Ovary (tissue), 7 donors: ENCODE measurements at regions not wholly inside any gene's neighbourhood (a gene's known extent, or its start where the extent isn't known, plus 50 kb on each side); places are given as distances from the start of the nearest gene placed in this dataset.
"Not testable (repeated sequence)": the region's sequence is repeated elsewhere in the genome, so short reads cannot be mapped to it uniquely, and the experiment has no call there.

Experiments used
- DNase-seq, 5 donors: peaks; one replicate each; pipeline ENCODE4 v3.0.0-alpha.2; 2019 to 2020
- H3K27ac ChIP-seq, 2 donors: fragments of 200-600 bp; one replicate each; pipeline versions ENCODE4 v1.5.1 to v1.8.0; 2019 to 2022
- H3K27me3 ChIP-seq: fragments of 200-600 bp; one replicate; pipeline ENCODE4 v1.8.0; 2022
- H3K36me3 ChIP-seq: fragments of 200-600 bp; sonication (generic); one replicate; pipeline ENCODE4 v1.5.1; 2019
- H3K4me1 ChIP-seq: one replicate; pipeline ENCODE4 v1.8.1; 2013; ENCODE audit warnings: mild to moderate bottlenecking, moderate library complexity; ENCODE audit not compliant: insufficient read depth
- H3K4me3 ChIP-seq: fragments of 200-600 bp; sonication (generic); one replicate; pipeline ENCODE4 v1.5.1; 2017
- H3K9me3 ChIP-seq, 2 donors: fragments of 200-600 bp in 1 of 2; sonication (generic) in 1 of 2; one replicate each; pipeline versions ENCODE4 v1.5.1 to v1.8.1; 2013 to 2019; ENCODE audit warnings: mild to moderate bottlenecking in 1 of 2, moderate library complexity in 1 of 2
- CTCF ChIP-seq, 3 donors: fragments of 450-650 bp in 2 of 3; fragments of 200-600 bp in 1 of 3; IDR thresholded peaks; one replicate each; pipeline versions ENCODE4 v1.5.1 to v1.8.0; 2016 to 2022; ENCODE audit warnings: antibody characterized with exemption in 3 of 3, mild to moderate bottlenecking in 1 of 3
- EP300 ChIP-seq: sonication (generic); formaldehyde crosslinking; IDR thresholded peaks from one replicate; pipeline ENCODE4 v1.6.1; 2017; ENCODE audit warnings: antibody characterized with exemption
- POLR2A ChIP-seq: fragments of 450-650 bp; IDR thresholded peaks from one replicate; pipeline ENCODE4 v1.6.1; 2017; ENCODE audit warnings: antibody characterized with exemption, mild to moderate bottlenecking, moderate library complexity
- WGBS, 3 donors: extraction: QIAGEN DNeasy Blood & Tissue Kit in 1 of 3; methylation state at CpG; one replicate each; pipeline versions ENCODE4 v1.1.5 to v1.1.7; 2013 to 2017; 5-methylcytosine and 5-hydroxymethylcytosine counted together
- intact Hi-C, 4 donors: fragments of 100-400 bp; cut with DNase I; formaldehyde crosslinking; loops; one replicate each; pipeline versions ENCODE4 v1.11.0 to v1.15.1; 2022 to 2023
- donor health status: DM: no; HTN: no; CAD: no; lungs with moderate emphysema.
- donor health status: DM: no; HTN: no; CAD: no.
- donor health status: Bipolar disorder and iron deficiency.
- donor health status: DM: no; HTN: no; CAD: no.
- donor health status: DM: yes; HTN: yes; CAD: no.

GRCh38 chr3:166265153-166265552 lies 427.9 kb upstream of the BCHE start:
- no peak overlapping the region for H3K4me3 ChIP-seq
- DNase-seq: no peak
- H3K9me3 ChIP-seq: no peaks in the 10 kb centered on the region
- H3K27me3 ChIP-seq: no peaks in the 10 kb centered on the region
- TF ChIP-seq CTCF (IDR thresholded peaks at IDR 0.05) (no peak), EP300 (no peak), POLR2A (no peak)
- 43 to 77% (median 45%) methylated on average over 4 of the region's 4 CpGs for WGBS, 3 donors
- intact Hi-C loops: no loop called here
- H3K27ac ChIP-seq: no peak overlapping the region
- H3K4me1 ChIP-seq: no peaks in the 10 kb centered on the region
- no peaks in the 10 kb centered on the region for H3K36me3 ChIP-seq

DNA sequence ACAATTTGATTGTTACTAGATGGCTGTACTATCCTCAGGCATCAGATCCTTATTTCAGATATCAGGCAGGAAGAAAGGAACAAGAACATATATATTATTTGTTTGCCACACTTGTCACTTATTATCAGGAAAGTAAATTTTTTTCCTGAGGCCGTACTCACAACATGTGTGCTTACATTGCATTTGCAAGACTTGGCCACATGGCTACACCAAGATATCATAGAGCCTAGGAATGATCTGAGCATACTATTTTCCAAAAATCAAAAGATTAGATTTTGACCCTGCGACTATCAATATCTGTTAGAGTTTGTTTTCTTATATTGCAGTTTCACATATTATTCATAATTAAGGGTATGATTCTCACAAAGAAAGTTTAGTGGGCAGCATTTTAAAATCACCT lies 426.2 kb upstream of the BCHE start:
- Histone ChIP-seq H3K4me3 (no peak overlapping the region), H3K27ac (no peak overlapping the region), H3K36me3 (no peaks in the 10 kb centered on the region), H3K4me1 (no peaks in the 10 kb centered on the region), H3K9me3 (no peaks in the 10 kb centered on the region), H3K27me3 (no peaks in the 10 kb centered on the region)
- intact Hi-C loops: no loop called here
- DNase-seq: no peak
- TF ChIP-seq CTCF (IDR thresholded peaks at IDR 0.05) (no peak), EP300 (no peak), POLR2A (no peak)
- 36 to 61% (median 54%) methylated on average over 2 of the region's 2 CpGs for WGBS, 3 donors

GRCh38 chr3:166258293-166258850 lies 421.1 kb upstream of the BCHE start:
- H3K9me3 ChIP-seq, H3K36me3 ChIP-seq, DNase-seq, H3K27me3 ChIP-seq, H3K27ac ChIP-seq, H3K4me1 ChIP-seq, intact Hi-C loops, H3K4me3 ChIP-seq: not testable (repeated sequence)
- WGBS, 3 donors: 91 to 93% (median 93%) methylated on average over 32 to 41 of the region's 41 CpGs

DNA sequence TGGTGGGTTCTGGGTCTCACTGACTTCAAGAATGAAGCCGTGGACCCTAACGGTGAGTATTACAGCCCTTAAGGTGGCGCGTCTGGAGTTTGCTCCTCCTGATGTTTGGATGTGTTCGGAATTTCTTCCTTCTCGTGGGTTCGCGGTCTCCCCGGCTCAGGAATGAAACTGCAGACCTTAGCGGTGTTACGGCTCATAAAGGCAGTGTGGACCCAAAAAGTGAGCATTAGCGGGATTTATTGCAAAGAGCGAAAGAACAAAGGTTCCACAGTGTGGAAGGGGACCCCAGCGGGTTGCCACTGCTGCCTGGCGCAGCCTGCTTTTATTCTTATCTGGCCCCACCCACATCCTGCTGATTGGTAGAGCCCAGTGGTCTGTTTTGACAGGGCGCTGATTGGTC lies 420.5 kb upstream of the BCHE start:
- Histone ChIP-seq H3K27ac (no peak overlapping the region), H3K36me3 (no peaks in the 10 kb centered on the region), H3K27me3 (no peaks in the 10 kb centered on the region), H3K9me3 (no peaks in the 10 kb centered on the region), H3K4me1 (no peaks in the 10 kb centered on the region), H3K4me3 (no peak overlapping the region)
- intact Hi-C loops: no loop called here
- TF ChIP-seq POLR2A (no peak), EP300 (no peak), CTCF (IDR thresholded peaks at IDR 0.05) (no peak)
- no peak for DNase-seq
- WGBS, 3 donors: 93 to 95% (median 95%) methylated on average over 16 of the region's 16 CpGs

- TF ChIP-seq CTCF (IDR thresholded peaks at IDR 0.05) (no peak), POLR2A (no peak), EP300 (no peak)
- no peak for DNase-seq
- H3K9me3 ChIP-seq: no peaks in the 10 kb centered on the region
- no peak overlapping the region for H3K4me3 ChIP-seq
- no peak overlapping the region for H3K27ac ChIP-seq
- WGBS, 3 donors: 73 to 96% (median 74%) methylated on average over 3 of the region's 3 CpGs
- no peaks in the 10 kb centered on the region for H3K36me3 ChIP-seq
- no peaks in the 10 kb centered on the region for H3K4me1 ChIP-seq
- H3K27me3 ChIP-seq: peaks cover 5% of the 10 kb centered on the region
- intact Hi-C loops: no loop called here
These were observed 411.6 kb upstream of the BCHE start for GRCh38 chr3:166248784-166249183.
